Fibroblast of pulmonary artery (primary cell): ENCODE measurements at regions not wholly inside any gene's neighbourhood (a gene's known extent, or its start where the extent isn't known, plus 50 kb on each side); places are given as distances from the start of the nearest gene placed in this dataset.

Experiments used
- DNase-seq: peaks from one replicate; pipeline ENCODE4 v3.0.0-alpha.2; 2010; ENCODE audit warnings: low read depth
- H3K4me3 ChIP-seq: replicated peaks from 2 replicates; pipeline ENCODE4 v1.5.1; 2011; ENCODE audit warnings: low read depth, mild to moderate bottlenecking, control low read depth, low read length, moderate library complexity
- TF ChIP-seq, protein P1 (sequence below): IDR thresholded peaks from 2 replicates; pipeline ENCODE4 v1.5.1; 2011; ENCODE audit warnings: mild to moderate bottlenecking, control low read depth, low read length, inconsistent platforms; ENCODE audit errors: missing control alignments

DNA sequence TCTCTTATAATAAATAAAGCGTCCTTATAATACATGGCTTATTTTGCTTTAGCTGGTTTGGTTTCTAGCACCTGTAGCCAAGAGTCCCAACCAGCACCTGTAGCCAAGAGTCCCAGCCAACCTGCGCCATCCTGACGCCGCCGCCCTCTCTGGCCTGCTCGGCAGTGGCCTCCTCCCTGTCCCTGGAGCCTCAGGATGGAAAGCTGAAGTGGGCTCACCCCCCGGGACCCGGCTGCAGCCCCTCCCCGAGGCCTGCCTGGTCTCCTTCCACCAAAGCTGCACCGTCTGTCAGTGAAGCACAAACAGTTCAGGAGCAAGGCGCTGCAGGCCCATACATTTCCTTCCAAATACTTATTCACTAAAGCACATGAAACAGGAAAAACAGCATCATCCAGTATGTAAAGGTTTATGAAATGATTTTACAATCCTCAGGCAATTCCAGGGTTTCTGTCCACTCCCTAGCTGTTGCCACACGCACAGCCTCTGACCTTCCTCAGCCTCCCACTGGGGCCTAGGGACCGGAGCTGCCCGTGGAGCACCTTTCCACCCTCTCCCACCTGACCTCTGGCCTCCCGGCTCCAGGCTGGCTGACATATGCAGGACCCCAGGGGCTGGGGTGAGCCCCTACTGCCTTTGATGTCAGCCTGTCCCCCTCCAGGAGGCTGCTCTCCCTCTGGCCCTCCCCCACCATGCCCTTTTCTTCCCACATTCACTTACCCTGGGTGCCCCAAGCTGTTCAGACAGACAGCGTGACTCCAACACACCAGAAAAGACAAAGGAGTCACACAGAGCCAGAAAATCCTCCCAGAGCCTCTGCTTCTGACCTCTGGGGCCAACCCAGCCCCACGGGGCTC is 149.6 kb upstream of the PPP2R2D start:
- no peak for DNase-seq
- no peak overlapping the region for H3K4me3 ChIP-seq
- TF ChIP-seq, protein P1, sequence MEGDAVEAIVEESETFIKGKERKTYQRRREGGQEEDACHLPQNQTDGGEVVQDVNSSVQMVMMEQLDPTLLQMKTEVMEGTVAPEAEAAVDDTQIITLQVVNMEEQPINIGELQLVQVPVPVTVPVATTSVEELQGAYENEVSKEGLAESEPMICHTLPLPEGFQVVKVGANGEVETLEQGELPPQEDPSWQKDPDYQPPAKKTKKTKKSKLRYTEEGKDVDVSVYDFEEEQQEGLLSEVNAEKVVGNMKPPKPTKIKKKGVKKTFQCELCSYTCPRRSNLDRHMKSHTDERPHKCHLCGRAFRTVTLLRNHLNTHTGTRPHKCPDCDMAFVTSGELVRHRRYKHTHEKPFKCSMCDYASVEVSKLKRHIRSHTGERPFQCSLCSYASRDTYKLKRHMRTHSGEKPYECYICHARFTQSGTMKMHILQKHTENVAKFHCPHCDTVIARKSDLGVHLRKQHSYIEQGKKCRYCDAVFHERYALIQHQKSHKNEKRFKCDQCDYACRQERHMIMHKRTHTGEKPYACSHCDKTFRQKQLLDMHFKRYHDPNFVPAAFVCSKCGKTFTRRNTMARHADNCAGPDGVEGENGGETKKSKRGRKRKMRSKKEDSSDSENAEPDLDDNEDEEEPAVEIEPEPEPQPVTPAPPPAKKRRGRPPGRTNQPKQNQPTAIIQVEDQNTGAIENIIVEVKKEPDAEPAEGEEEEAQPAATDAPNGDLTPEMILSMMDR = no peak

- no peak for DNase-seq
- TF ChIP-seq, protein P1 = no peak
- H3K4me3 ChIP-seq = no peak overlapping the region
Measured at GRCh38 chr10:131751827-131752775, 148.7 kb upstream of the PPP2R2D start.

DNA sequence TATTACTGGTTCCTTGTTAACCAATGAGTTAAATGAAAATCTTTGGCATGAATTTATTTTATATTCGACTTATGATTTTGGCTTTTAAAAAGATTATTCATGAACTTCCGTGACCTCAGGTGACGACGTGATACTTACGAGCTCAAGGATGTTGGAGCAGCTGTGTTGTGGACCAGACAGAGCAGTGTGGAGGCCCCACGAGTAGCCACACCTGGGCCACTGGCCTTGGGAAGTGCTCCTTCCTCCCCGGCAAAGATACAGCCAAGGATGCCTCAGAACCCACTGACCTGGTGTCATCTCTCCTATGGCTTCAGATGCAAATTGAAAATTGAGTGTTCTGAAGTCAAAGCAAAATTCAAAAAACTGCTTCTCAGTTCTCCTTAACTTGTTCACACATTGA is 147.5 kb upstream of the PPP2R2D start:
- TF ChIP-seq, protein P1 = no peak
- DNase-seq = no peak
- H3K4me3 ChIP-seq = no peak overlapping the region

- no peak for DNase-seq
- no peak overlapping the region for H3K4me3 ChIP-seq
- TF ChIP-seq, protein P1 = no peak
Measured at GRCh38 chr10:131755200-131755599, 145.6 kb upstream of the PPP2R2D start.

- TF ChIP-seq, protein P1 = no peak
- no peak for DNase-seq
Measured at GRCh38 chr10:131757285-131758058, 143.3 kb upstream of the PPP2R2D start.

More at GRCh38 chr10:131757285-131758058, 143.3 kb upstream of the PPP2R2D start:
- no peak overlapping the region for H3K4me3 ChIP-seq
